ENCODE measurements at regions not wholly inside any gene's neighbourhood (a gene's known extent, or its start where the extent isn't known, plus 50 kb on each side); places are given as distances from the start of the nearest gene placed in this dataset.

- no peak overlapping the region for H3K27ac ChIP-seq (ENCODE audit: extremely low read length, insufficient read depth, low read length)
- H3K9me3 ChIP-seq (ENCODE audit: low read length) = no peaks in the 10 kb centered on the region
- no peaks in the 10 kb centered on the region for H3K36me3 ChIP-seq (replicated peaks in 1 of 2; ENCODE audit: control insufficient read depth in 1 of 2, insufficient read depth in 2 of 2, low read length in 2 of 2)
- ChIA-PET POLR2A (no interaction called here), CTCF (ENCODE audit: low intra/inter-chr PET ratio, low total read pairs) (no interaction called here)
- no peak for FAIRE-seq
- in situ Hi-C loops (cut with HindIII; ENCODE audit: extremely low pct_ligation_motif_present, low pct_unique_long_range_greater_than_20kb) = no loop called here
- ATAC-seq = no peak
- no peaks in the 10 kb centered on the region; the same call in 1 of the 2 replicates for H3K4me1 ChIP-seq (ENCODE audit: insufficient read depth, low read length)
- H3K9ac ChIP-seq (ENCODE audit: insufficient read depth, low read depth, low read length) = no peak overlapping the region
- no peak overlapping the region for H2AFZ ChIP-seq (ENCODE audit: low read length)
- no peaks in the 10 kb centered on the region for H4K20me1 ChIP-seq (ENCODE audit: insufficient read depth, low read length)
- no TSS peak for BruUV-seq (replicated peaks)
- H3K27me3 ChIP-seq (ENCODE audit: control insufficient read depth in 1 of 2, insufficient read depth in 2 of 2, low read length in 2 of 2) = peaks cover 0 to 6% of the 10 kb centered on the region in 2 experiments; a peak in 1 of 5 replicates
- intact Hi-C loops (cut with micrococcal nuclease; ENCODE audit: unreplicated experiment) = no loop called here
- TF ChIP-seq ZFP36L2 (CRISPR knock-in tag; IDR thresholded peaks at IDR 0.05) (no peak), KLF6 (CRISPR knock-in tag; IDR thresholded peaks at IDR 0.05) (no peak), RBFOX2 (IDR thresholded peaks at IDR 0.05; ENCODE audit: low read depth, low read length) (no peak), KMT2B (CRISPR knock-in tag; IDR thresholded peaks at IDR 0.05) (no peak), ZNF678 (CRISPR knock-in tag; IDR thresholded peaks at IDR 0.05) (no peak), HDAC6 (IDR thresholded peaks at IDR 0.05; ENCODE audit: low read depth, low read length) (no peak), HCFC1 (IDR thresholded peaks at IDR 0.05; ENCODE audit: low read depth, low read length) (no peak), ZNF441 (CRISPR knock-in tag; IDR thresholded peaks at IDR 0.05; ENCODE audit: borderline replicate concordance) (no peak), TP53 (CRISPR knock-in tag; conservative IDR thresholded peaks at IDR 0.05) (no peak), NFE2 (CRISPR knock-in tag; IDR thresholded peaks at IDR 0.05) (no peak), ZNF782 (CRISPR knock-in tag; IDR thresholded peaks at IDR 0.05; ENCODE audit: borderline replicate concordance) (no peak), ZNF749 (CRISPR knock-in tag; IDR thresholded peaks at IDR 0.05; ENCODE audit: borderline replicate concordance) (no peak), TEAD3 (CRISPR knock-in tag; optimal IDR thresholded peaks at IDR 0.05; ENCODE audit: borderline replicate concordance) (no peak), CCDC6 (CRISPR knock-in tag; IDR thresholded peaks at IDR 0.05) (no peak), AHR (CRISPR knock-in tag; IDR thresholded peaks at IDR 0.05) (no peak)
- TF ChIP-seq, protein P1, sequence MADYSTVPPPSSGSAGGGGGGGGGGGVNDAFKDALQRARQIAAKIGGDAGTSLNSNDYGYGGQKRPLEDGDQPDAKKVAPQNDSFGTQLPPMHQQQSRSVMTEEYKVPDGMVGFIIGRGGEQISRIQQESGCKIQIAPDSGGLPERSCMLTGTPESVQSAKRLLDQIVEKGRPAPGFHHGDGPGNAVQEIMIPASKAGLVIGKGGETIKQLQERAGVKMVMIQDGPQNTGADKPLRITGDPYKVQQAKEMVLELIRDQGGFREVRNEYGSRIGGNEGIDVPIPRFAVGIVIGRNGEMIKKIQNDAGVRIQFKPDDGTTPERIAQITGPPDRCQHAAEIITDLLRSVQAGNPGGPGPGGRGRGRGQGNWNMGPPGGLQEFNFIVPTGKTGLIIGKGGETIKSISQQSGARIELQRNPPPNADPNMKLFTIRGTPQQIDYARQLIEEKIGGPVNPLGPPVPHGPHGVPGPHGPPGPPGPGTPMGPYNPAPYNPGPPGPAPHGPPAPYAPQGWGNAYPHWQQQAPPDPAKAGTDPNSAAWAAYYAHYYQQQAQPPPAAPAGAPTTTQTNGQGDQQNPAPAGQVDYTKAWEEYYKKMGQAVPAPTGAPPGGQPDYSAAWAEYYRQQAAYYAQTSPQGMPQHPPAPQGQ (CRISPR knock-in tag; IDR thresholded peaks at IDR 0.05; ENCODE audit: borderline replicate concordance) = no peak
- TF ChIP-seq, protein P2, sequence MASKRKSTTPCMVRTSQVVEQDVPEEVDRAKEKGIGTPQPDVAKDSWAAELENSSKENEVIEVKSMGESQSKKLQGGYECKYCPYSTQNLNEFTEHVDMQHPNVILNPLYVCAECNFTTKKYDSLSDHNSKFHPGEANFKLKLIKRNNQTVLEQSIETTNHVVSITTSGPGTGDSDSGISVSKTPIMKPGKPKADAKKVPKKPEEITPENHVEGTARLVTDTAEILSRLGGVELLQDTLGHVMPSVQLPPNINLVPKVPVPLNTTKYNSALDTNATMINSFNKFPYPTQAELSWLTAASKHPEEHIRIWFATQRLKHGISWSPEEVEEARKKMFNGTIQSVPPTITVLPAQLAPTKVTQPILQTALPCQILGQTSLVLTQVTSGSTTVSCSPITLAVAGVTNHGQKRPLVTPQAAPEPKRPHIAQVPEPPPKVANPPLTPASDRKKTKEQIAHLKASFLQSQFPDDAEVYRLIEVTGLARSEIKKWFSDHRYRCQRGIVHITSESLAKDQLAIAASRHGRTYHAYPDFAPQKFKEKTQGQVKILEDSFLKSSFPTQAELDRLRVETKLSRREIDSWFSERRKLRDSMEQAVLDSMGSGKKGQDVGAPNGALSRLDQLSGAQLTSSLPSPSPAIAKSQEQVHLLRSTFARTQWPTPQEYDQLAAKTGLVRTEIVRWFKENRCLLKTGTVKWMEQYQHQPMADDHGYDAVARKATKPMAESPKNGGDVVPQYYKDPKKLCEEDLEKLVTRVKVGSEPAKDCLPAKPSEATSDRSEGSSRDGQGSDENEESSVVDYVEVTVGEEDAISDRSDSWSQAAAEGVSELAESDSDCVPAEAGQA (IDR thresholded peaks at IDR 0.05; ENCODE audit: low read depth) = no peak
- TF ChIP-seq, protein P2 (CRISPR knock-in tag; IDR thresholded peaks at IDR 0.05; ENCODE audit: borderline replicate concordance) = no peak
- no peak overlapping the region for H3K4me3 ChIP-seq (replicated peaks in 1 of 3; ENCODE audit: insufficient read depth in 1 of 3, low read depth in 2 of 3, low read length in 3 of 3)
- 6% methylated on average over 1 of the region's 1 CpG for WGBS (ENCODE audit: low lambda C conversion rate)
- no peak overlapping the region for H3K4me2 ChIP-seq (ENCODE audit: low read depth, low read length)
- no peaks in the 10 kb centered on the region for H3K79me2 ChIP-seq (ENCODE audit: insufficient read depth, low read length)
- DNase-seq (ENCODE audit: low spot score) = no peak
These were observed 98.7 kb upstream of the ZNF438 start for GRCh38 chr10:31130406-31130805.
